HEK293T (cell line): ENCODE measurements at regions not wholly inside any gene's neighbourhood (a gene's known extent, or its start where the extent isn't known, plus 50 kb on each side); places are given as distances from the start of the nearest gene placed in this dataset.

Source experiments
- CTCF ChIA-PET: fragments of 350-600 bp; formaldehyde crosslinking; extraction: SDS; loops from one replicate; lab custom pipeline; 2021; ENCODE audit warnings: antibody characterized with exemption, inconsistent platforms; lab: Yijun Ruan, JAX
- POLR2A ChIA-PET: fragments of 350-600 bp; formaldehyde crosslinking; extraction: SDS; loops from one replicate; lab custom pipeline; 2020; ENCODE audit warnings: antibody characterized with exemption, inconsistent platforms; lab: Yijun Ruan, JAX
- DNase-seq: peaks from one replicate; pipeline ENCODE4 v3.0.0; 2012; ENCODE audit warnings: mixed read lengths; ENCODE audit errors: extremely low spot score
- ARNT ChIP-seq: fragments of 450-650 bp; IDR thresholded peaks from 2 replicates; pipeline ENCODE4 v1.6.1; 2017; ENCODE audit warnings: mild to moderate bottlenecking
- BHLHE40 ChIP-seq: fragments of 450-650 bp; IDR thresholded peaks from 2 replicates; pipeline ENCODE4 v1.6.1; 2016; ENCODE audit warnings: mild to moderate bottlenecking, moderate library complexity, borderline replicate concordance
- CTBP1 ChIP-seq: fragments of 450-650 bp; IDR thresholded peaks from 2 replicates; pipeline ENCODE4 v1.6.1; 2016; ENCODE audit warnings: borderline replicate concordance
- ELF4 ChIP-seq: fragments of 450-650 bp; IDR thresholded peaks from 2 replicates; pipeline ENCODE4 v1.6.1; 2017; ENCODE audit warnings: antibody characterized with exemption
- FOXA1 ChIP-seq: fragments of 450-650 bp; IDR thresholded peaks from 2 replicates; pipeline ENCODE4 v1.6.1; 2016; ENCODE audit warnings: mild to moderate bottlenecking
- FOXK2 ChIP-seq: fragments of 450-650 bp; IDR thresholded peaks from 2 replicates; pipeline ENCODE4 v1.6.1; 2016; ENCODE audit warnings: mild to moderate bottlenecking
- FOXM1 ChIP-seq: fragments of 450-650 bp; IDR thresholded peaks from 2 replicates; pipeline ENCODE4 v1.6.1; 2017; ENCODE audit warnings: mild to moderate bottlenecking, borderline replicate concordance
- HDGF ChIP-seq: fragments of 450-650 bp; IDR thresholded peaks from 2 replicates; pipeline ENCODE4 v1.6.1; 2017; ENCODE audit warnings: antibody characterized with exemption, borderline replicate concordance
- L3MBTL2 ChIP-seq: fragments of 450-650 bp; conservative IDR thresholded peaks from 2 replicates; pipeline ENCODE4 v1.6.1; 2016; ENCODE audit warnings: mild to moderate bottlenecking
- LEF1 ChIP-seq: fragments of 450-650 bp; IDR thresholded peaks from 2 replicates; pipeline ENCODE4 v1.6.1; 2017; ENCODE audit warnings: mild to moderate bottlenecking, borderline replicate concordance
- NFRKB ChIP-seq: fragments of 450-650 bp; IDR thresholded peaks from 2 replicates; pipeline ENCODE4 v1.6.1; 2016; ENCODE audit warnings: mild to moderate bottlenecking, moderate library complexity
- PKNOX1 ChIP-seq: fragments of 450-650 bp; IDR thresholded peaks from 2 replicates; pipeline ENCODE4 v1.6.1; 2016
- SP1 ChIP-seq: fragments of 450-650 bp; IDR thresholded peaks from 2 replicates; pipeline ENCODE4 v1.6.1; 2017
- SUZ12 ChIP-seq: fragments of 450-650 bp; IDR thresholded peaks from 2 replicates; pipeline ENCODE4 v1.6.1; 2016; ENCODE audit warnings: mild to moderate bottlenecking
- TARDBP ChIP-seq: fragments of 450-650 bp; IDR thresholded peaks from 2 replicates; pipeline ENCODE4 v1.6.1; 2016
- ZNF384 ChIP-seq: fragments of 450-650 bp; IDR thresholded peaks from 2 replicates; pipeline ENCODE4 v1.6.1; 2016

DNA sequence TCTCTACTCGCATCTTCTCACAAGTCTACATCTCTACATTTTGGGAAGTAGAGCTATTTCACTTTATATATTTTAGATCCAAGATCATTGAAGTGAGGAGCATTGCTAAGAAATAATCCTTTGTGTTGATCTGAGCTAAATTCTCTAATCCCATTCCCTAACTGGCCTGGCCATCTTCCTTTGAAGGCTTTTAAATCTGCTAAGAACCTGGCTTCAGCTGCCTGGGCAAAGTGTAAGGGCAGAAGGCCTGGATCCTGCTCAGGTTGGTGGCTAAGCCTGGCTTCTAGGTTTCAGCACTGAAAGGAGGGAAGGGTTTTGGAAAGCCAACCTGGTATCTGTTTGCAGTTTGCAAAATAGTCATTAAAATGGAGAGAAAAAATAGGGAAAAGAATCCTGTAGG lies 167.6 kb downstream of the BRINP2 start:
- POLR2A ChIA-PET: no interaction called here
- TF ChIP-seq TARDBP: no peak
- no peak for DNase-seq
- CTCF ChIA-PET: no interaction called here

- no peak for TF ChIP-seq L3MBTL2
- TF ChIP-seq TARDBP: no peak
- no peak for TF ChIP-seq ELF4
- TF ChIP-seq FOXK2: no peak
- TF ChIP-seq BHLHE40: no peak
- TF ChIP-seq ZNF384: no peak
- TF ChIP-seq ARNT: no peak
- no peak for TF ChIP-seq LEF1
- TF ChIP-seq SP1: no peak
- no peak for TF ChIP-seq NFRKB
- TF ChIP-seq HDGF: no peak
- no peak for TF ChIP-seq FOXA1
- TF ChIP-seq PKNOX1: no peak
- no peak for TF ChIP-seq CTBP1
- TF ChIP-seq FOXM1: no peak
- no peak for TF ChIP-seq SUZ12
- ChIA-PET CTCF (interaction anchor here (0.7 kb wide), 1 partner anchor 623 kb away, joined by 3 read pairs; no protein-coding TSS in a partner anchor), POLR2A (no interaction called here)
- no peak for DNase-seq
These were observed 164.1 kb downstream of the BRINP2 start for GRCh38 chr1:177334903-177335302.

DNA sequence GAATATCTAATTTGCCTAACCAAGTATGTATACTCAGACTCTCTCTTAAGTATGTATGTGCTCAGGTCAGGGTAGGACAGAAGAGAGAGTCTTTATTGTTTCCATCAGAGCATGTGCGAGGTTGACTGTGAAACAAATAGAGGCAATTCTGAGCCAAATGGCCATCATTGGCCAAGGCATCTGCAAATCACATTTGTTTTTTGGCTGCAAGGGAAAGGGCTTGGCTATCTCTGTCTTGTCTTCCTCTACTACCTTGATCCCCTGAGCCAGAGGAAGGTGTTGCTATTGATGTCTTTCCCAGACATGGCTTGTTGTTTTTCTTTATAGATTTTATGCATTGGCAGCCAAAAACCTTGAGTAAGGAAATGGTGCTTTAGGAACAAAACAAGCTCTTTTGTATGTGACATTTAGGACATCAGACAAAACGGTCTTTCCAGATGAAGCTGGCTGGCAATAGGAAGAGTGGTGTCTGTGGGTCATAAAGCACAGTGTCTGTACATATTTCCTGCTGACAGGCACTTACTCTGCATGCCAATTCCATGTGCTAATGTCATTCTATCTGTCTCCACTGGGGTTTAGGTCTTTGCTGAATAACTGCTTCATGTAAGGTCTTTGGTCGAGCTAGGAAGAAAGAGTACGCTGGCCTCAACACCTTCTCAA lies 163.3 kb downstream of the BRINP2 start:
- DNase-seq: peak; percentile 36
- TF ChIP-seq L3MBTL2: no peak
- peak; percentile 76 for TF ChIP-seq PKNOX1
- ChIA-PET POLR2A (no interaction called here), CTCF (interaction anchor here (0.7 to 0.8 kb wide), 2 partner anchors 10 to 624 kb away, joined by 3 read pairs; no protein-coding TSS in a partner anchor)
